K562 (cell line): ENCODE measurements at regions not wholly inside any gene's neighbourhood (a gene's known extent, or its start where the extent isn't known, plus 50 kb on each side); places are given as distances from the start of the nearest gene placed in this dataset.

Experiments used
- ATAC-seq: fragments of 200-7000 bp; cut with Tn5 transposase; 3 replicates; pipeline ENCODE4 v1.9.1; 2020; ENCODE audit warnings: moderate library complexity
- BruUV-seq: library from RNA; stranded (reverse); fragments of 400-500 nt; replicated peaks from 2 replicates; lab custom pipeline; 2021; lab: Mats Ljungman, UMichigan
- CTCF ChIA-PET: fragments of 300-600 bp; formaldehyde crosslinking; extraction: SDS; loops from one replicate; lab custom pipeline; 2021; ENCODE audit warnings: low intra/inter-chr PET ratio; lab: Yijun Ruan, JAX
- POLR2A ChIA-PET: fragments of 300-600, 350-650 bp; sonication (Branson Sonifier 250); formaldehyde crosslinking; extraction: SDS; loops from one replicate; lab custom pipeline; 2021; ENCODE audit warnings: antibody characterized with exemption, inconsistent platforms; lab: Yijun Ruan, JAX
- DNase-seq, 4 experiments: peaks; one replicate each; pipeline versions ENCODE4 v3.0.0 to v3.0.0-alpha.2; 2011 to 2018; ENCODE audit warnings: low spot score in 3 of 4, mixed read lengths in 3 of 4; ENCODE audit errors: extremely low read depth in 1 of 4
- FAIRE-seq: peaks from 2 replicates; lab custom pipeline; 2011; peaks lifted over from hg19 to GRCh38; lab: Jason Lieb, UNC
- H2AFZ ChIP-seq: 2 replicates; pipeline ENCODE4 v1.6.0; 2011; ENCODE audit warnings: low read depth, low read length, control low read depth, inconsistent platforms
- H3K27ac ChIP-seq: fragments of 200-600 bp; 3 replicates; pipeline ENCODE4 v1.8.0; 2011; ENCODE audit warnings: low read depth, mild to moderate bottlenecking, control low read depth, inconsistent platforms, low read length, moderate library complexity, mixed read lengths; ENCODE audit errors: extremely low read depth
- H3K27me3 ChIP-seq, 2 experiments: fragments of 300-600 bp in 1 of 2; 2 replicates in 1 of 2; 3 replicates in 1 of 2; pipeline versions ENCODE4 v1.6.0 to v1.8.0; 2011; ENCODE audit warnings: inconsistent platforms in 2 of 2, low read length in 2 of 2, mild to moderate bottlenecking in 1 of 2, mixed read lengths in 1 of 2, moderate library complexity in 1 of 2; ENCODE audit not compliant: control insufficient read depth in 2 of 2, insufficient read depth in 2 of 2
- H3K36me3 ChIP-seq: fragments of 300-600 bp; 3 replicates; pipeline ENCODE4 v1.8.0; 2011; ENCODE audit warnings: mild to moderate bottlenecking, low read length, inconsistent platforms; ENCODE audit not compliant: control insufficient read depth, insufficient read depth
- H3K4me1 ChIP-seq, 2 experiments: fragments of 200-600 bp in 1 of 2; replicated peaks in 1 of 2; 2 replicates in 1 of 2; 3 replicates in 1 of 2; pipeline versions ENCODE4 v1.5.1 to v1.8.0; 2011; ENCODE audit warnings: inconsistent platforms in 2 of 2, low read length in 2 of 2, mild to moderate bottlenecking in 1 of 2, mixed read lengths in 1 of 2, moderate library complexity in 1 of 2; ENCODE audit not compliant: control insufficient read depth in 2 of 2, insufficient read depth in 2 of 2
- H3K4me2 ChIP-seq: 2 replicates; pipeline ENCODE4 v1.6.1; 2011; ENCODE audit warnings: low read length, control low read depth, inconsistent platforms, mixed read lengths; ENCODE audit not compliant: insufficient read depth
- H3K4me3 ChIP-seq: fragments of 200-600 bp; sonication (generic), shearing (Covaris generic); 2 replicates; pipeline ENCODE4 v1.5.1; 2016; ENCODE audit warnings: control low read depth, inconsistent platforms
- H3K79me2 ChIP-seq: fragments of 200-600 bp; 3 replicates; pipeline ENCODE4 v1.8.0; 2011; ENCODE audit warnings: low read length, inconsistent platforms; ENCODE audit not compliant: control insufficient read depth, insufficient read depth
- H3K9ac ChIP-seq, 2 experiments: 2 replicates each; pipeline versions ENCODE4 v1.6.0 to v1.6.1; 2011; ENCODE audit warnings: low read depth in 2 of 2, low read length in 2 of 2, control low read depth in 1 of 2, inconsistent platforms in 1 of 2, mild to moderate bottlenecking in 1 of 2, mixed read lengths in 1 of 2; ENCODE audit not compliant: insufficient read depth in 1 of 2
- H3K9me1 ChIP-seq: one replicate; pipeline ENCODE4 v1.6.0; 2011; ENCODE audit warnings: inconsistent platforms, mild to moderate bottlenecking, low read length, moderate library complexity; ENCODE audit not compliant: control insufficient read depth, insufficient read depth
- H3K9me3 ChIP-seq: replicated peaks from 2 replicates; pipeline ENCODE4 v1.5.1; 2011; ENCODE audit warnings: low read depth, low read length, inconsistent platforms; ENCODE audit not compliant: control insufficient read depth, insufficient read depth
- H4K20me1 ChIP-seq: replicated peaks from 2 replicates; pipeline ENCODE4 v1.6.1; 2011; ENCODE audit warnings: low read length, inconsistent platforms, mixed read lengths; ENCODE audit not compliant: control insufficient read depth, insufficient read depth
- NBN ChIP-seq: fragments of 450-650 bp; IDR thresholded peaks from 2 replicates; pipeline ENCODE4 v1.6.1; 2016; ENCODE audit warnings: low read depth, mild to moderate bottlenecking
- SMARCA4 ChIP-seq: fragments of 450-650 bp; IDR thresholded peaks from 2 replicates; pipeline ENCODE4 v1.6.1; 2016
- TBP ChIP-seq: optimal IDR thresholded peaks from 2 replicates; pipeline ENCODE3; 2011; ENCODE audit warnings: low read depth, low read length, improper control_type of control experiment
- XRCC4 ChIP-seq: IDR thresholded peaks from one replicate; pipeline ENCODE4 v1.6.1; 2011; ENCODE audit not compliant: insufficient read depth, insufficient read length; ENCODE audit errors: extremely low read depth
- ZNF717 ChIP-seq: fragments of 250-450 bp; sonication (Bioruptor Pico); IDR thresholded peaks from 2 replicates; pipeline ENCODE4 v1.5.0; 2021
- WGBS: fragments of 100-300 bp; shearing (Covaris generic); methylation state at CpG from one replicate; pipeline ENCODE4 v1.1.6; 2016; ENCODE audit warnings: low coverage, mixed read lengths; ENCODE audit not compliant: insufficient coverage; ENCODE audit errors: missing lambda C conversion rate; 5-methylcytosine and 5-hydroxymethylcytosine counted together
- in situ Hi-C: fragments of 300-500 bp; cut with MboI; formaldehyde crosslinking; loops from 4 replicates; pipeline ENCODE4 v1.15.0; 2018; ENCODE audit warnings: inconsistent platforms, mixed read lengths
- intact Hi-C: fragments of 100-400 bp; cut with micrococcal nuclease; formaldehyde crosslinking; loops from 2 replicates; pipeline ENCODE4 v1.14.2; 2022
- TF ChIP-seq, protein P1 (sequence below): IDR thresholded peaks from 2 replicates; pipeline ENCODE4 v1.6.1; 2016; ENCODE audit warnings: missing genetic modification characterization, missing compliant biosample characterization
- TF ChIP-seq, protein P2 (sequence below), 2 experiments: fragments of 450-650 bp in 1 of 2; sonication (generic) in 1 of 2; formaldehyde crosslinking in 1 of 2; IDR thresholded peaks; 2 replicates each; pipeline versions ENCODE4 v1.7.1 to v1.9.0; 2016 to 2022; ENCODE audit warnings: inconsistent platforms in 1 of 2, mild to moderate bottlenecking in 1 of 2, missing genetic modification reagents in 1 of 2
- TF ChIP-seq, protein P3 (sequence below): IDR thresholded peaks from 2 replicates; pipeline ENCODE4 v1.6.1; 2012; ENCODE audit warnings: low read depth, low read length, improper control_type of control experiment, borderline replicate concordance

DNA sequence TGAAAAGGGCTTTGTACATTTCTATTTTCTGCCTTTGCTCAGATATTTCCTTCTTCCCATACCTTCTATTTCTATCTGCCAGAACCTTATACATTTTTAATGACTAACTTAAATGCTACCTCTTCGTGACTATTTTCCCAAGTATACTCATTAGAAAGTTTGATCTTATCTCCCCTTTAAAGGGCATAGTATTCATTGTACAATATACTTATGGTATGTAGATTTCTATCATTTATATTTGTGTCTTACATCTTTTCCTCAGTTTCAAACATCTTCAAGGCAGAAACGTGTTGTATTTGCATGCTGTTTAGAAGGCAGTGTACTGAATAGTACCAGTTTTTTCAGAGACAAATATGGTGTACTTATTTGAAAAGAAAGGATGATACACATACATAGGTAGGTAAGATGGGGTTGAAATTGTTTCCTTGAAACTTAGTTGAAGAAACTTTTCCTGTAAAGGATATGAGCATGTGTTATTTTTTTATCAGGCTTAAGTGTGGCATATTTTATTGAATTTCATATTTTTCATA is 518.1 kb upstream of the NUDT12 start:
- intact Hi-C loops (loop anchor here (10.0 kb wide), 2 partner anchors 496 to 956 kb away; partner anchors contain the start of genes GIN1 and PPIP5K2), in situ Hi-C loops (no loop called here)
- H3K9ac ChIP-seq: peak overlapping the region; percentile 20 to 92; a peak in 3 of 4 replicates
- FAIRE-seq (no peak), ATAC-seq (peak; percentile 84), DNase-seq (peak in 1 of 4 experiments; percentile 16)
- 4% methylated on average over 2 of the region's 2 CpGs for WGBS
- peaks cover 14% of the 10 kb centered on the region for H3K36me3 ChIP-seq
- ChIA-PET CTCF (no interaction called here), POLR2A (interaction anchor here (1.3 kb wide), 1 partner anchor 8 kb away, joined by 4 read pairs; no protein-coding TSS in a partner anchor)
- peak overlapping the region; percentile 72 for H2AFZ ChIP-seq
- H3K79me2 ChIP-seq: peaks cover 27% of the 10 kb centered on the region
- no peaks in the 10 kb centered on the region for H3K9me1 ChIP-seq
- H3K4me2 ChIP-seq: peak overlapping the region; percentile 70
- no peaks in the 10 kb centered on the region; a peak in 2 of 5 replicates for H3K4me1 ChIP-seq
- H3K4me3 ChIP-seq: peak overlapping the region; percentile 46
- peak overlapping the region; percentile 81; the same call in 2 of the 3 replicates for H3K27ac ChIP-seq
- no TSS peak for BruUV-seq
- no peaks in the 10 kb centered on the region for H4K20me1 ChIP-seq
- no peaks in the 10 kb centered on the region for H3K27me3 ChIP-seq
- H3K9me3 ChIP-seq: no peaks in the 10 kb centered on the region
- TF ChIP-seq ZNF717 (no peak), SMARCA4 (0 out of 2 replicates have a peak, but pooled peaks have one; percentile 13), TBP (peak; percentile 18), NBN (no peak), XRCC4 (no peak)
- TF ChIP-seq, protein P1, sequence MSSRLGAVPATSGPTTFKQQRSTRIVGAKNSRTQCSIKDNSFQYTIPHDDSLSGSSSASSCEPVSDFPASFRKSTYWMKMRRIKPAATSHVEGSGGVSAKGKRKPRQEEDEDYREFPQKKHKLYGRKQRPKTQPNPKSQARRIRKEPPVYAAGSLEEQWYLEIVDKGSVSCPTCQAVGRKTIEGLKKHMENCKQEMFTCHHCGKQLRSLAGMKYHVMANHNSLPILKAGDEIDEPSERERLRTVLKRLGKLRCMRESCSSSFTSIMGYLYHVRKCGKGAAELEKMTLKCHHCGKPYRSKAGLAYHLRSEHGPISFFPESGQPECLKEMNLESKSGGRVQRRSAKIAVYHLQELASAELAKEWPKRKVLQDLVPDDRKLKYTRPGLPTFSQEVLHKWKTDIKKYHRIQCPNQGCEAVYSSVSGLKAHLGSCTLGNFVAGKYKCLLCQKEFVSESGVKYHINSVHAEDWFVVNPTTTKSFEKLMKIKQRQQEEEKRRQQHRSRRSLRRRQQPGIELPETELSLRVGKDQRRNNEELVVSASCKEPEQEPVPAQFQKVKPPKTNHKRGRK (tag): peak; percentile 68; the same call in 1 of the 2 replicates
- TF ChIP-seq, protein P2, sequence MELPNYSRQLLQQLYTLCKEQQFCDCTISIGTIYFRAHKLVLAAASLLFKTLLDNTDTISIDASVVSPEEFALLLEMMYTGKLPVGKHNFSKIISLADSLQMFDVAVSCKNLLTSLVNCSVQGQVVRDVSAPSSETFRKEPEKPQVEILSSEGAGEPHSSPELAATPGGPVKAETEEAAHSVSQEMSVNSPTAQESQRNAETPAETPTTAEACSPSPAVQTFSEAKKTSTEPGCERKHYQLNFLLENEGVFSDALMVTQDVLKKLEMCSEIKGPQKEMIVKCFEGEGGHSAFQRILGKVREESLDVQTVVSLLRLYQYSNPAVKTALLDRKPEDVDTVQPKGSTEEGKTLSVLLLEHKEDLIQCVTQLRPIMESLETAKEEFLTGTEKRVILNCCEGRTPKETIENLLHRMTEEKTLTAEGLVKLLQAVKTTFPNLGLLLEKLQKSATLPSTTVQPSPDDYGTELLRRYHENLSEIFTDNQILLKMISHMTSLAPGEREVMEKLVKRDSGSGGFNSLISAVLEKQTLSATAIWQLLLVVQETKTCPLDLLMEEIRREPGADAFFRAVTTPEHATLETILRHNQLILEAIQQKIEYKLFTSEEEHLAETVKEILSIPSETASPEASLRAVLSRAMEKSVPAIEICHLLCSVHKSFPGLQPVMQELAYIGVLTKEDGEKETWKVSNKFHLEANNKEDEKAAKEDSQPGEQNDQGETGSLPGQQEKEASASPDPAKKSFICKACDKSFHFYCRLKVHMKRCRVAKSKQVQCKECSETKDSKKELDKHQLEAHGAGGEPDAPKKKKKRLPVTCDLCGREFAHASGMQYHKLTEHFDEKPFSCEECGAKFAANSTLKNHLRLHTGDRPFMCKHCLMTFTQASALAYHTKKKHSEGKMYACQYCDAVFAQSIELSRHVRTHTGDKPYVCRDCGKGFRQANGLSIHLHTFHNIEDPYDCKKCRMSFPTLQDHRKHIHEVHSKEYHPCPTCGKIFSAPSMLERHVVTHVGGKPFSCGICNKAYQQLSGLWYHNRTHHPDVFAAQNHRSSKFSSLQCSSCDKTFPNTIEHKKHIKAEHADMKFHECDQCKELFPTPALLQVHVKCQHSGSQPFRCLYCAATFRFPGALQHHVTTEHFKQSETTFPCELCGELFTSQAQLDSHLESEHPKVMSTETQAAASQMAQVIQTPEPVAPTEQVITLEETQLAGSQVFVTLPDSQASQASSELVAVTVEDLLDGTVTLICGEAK (IDR thresholded peaks at IDR 0.05): peak; percentile 33
- TF ChIP-seq, protein P2 (CRISPR knock-in tag; IDR thresholded peaks at IDR 0.05): no peak
- TF ChIP-seq, protein P3, sequence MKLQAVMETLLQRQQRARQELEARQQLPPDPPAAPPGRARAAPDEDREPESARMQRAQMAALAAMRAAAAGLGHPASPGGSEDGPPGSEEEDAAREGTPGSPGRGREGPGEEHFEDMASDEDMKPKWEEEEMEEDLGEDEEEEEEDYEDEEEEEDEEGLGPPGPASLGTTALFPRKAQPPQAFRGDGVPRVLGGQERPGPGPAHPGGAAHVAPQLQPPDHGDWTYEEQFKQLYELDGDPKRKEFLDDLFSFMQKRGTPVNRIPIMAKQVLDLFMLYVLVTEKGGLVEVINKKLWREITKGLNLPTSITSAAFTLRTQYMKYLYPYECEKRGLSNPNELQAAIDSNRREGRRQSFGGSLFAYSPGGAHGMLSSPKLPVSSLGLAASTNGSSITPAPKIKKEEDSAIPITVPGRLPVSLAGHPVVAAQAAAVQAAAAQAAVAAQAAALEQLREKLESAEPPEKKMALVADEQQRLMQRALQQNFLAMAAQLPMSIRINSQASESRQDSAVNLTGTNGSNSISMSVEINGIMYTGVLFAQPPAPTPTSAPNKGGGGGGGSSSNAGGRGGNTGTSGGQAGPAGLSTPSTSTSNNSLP: no peak
